Activated CD4-positive, alpha-beta T cell treated with anti-CD3 and anti-CD28 coated beads, Interleukin-2, amount 50 U/mL, for 24 hours (primary cell): ENCODE measurements at regions not wholly inside any gene's neighbourhood (a gene's known extent, or its start where the extent isn't known, plus 50 kb on each side); places are given as distances from the start of the nearest gene placed in this dataset.

Experiments
- DNase-seq, 2 donors: peaks; one replicate each; pipeline ENCODE4 v3.0.0-alpha.2; 2020; ENCODE audit warnings: low read depth in 1 of 2, low spot score in 1 of 2

- DNase-seq = no peak
Measured at GRCh38 chr10:56880606-56881005, 519.5 kb upstream of the ZWINT start.

- no peak for DNase-seq
Measured at GRCh38 chr10:56874950-56875349, 513.9 kb upstream of the ZWINT start.

- no peak for DNase-seq
Measured at GRCh38 chr10:56871160-56871668, 510.2 kb upstream of the ZWINT start.

- no peak for DNase-seq
Measured at GRCh38 chr10:56867236-56867635, 506.2 kb upstream of the ZWINT start.

GRCh38 chr10:56856569-56856968 lies 495.5 kb upstream of the ZWINT start:
- DNase-seq = no peak

GRCh38 chr10:56844978-56845529 lies 484.0 kb upstream of the ZWINT start:
- no peak for DNase-seq

- DNase-seq = no peak
Measured at GRCh38 chr10:56836659-56837058, 475.6 kb upstream of the ZWINT start.

GRCh38 chr10:56831681-56832080 lies 470.6 kb upstream of the ZWINT start:
- DNase-seq = no peak

- no peak for DNase-seq
Measured at GRCh38 chr10:56823849-56824248, 462.8 kb upstream of the ZWINT start.

- no peak for DNase-seq
Measured at GRCh38 chr10:56805022-56805421, 444.0 kb upstream of the ZWINT start.

- DNase-seq = no peak
Measured at GRCh38 chr10:56785292-56785691, 424.2 kb upstream of the ZWINT start.

- DNase-seq = no peak
Measured at GRCh38 chr10:56782503-56782902, 421.4 kb upstream of the ZWINT start.

- DNase-seq = no peak
Measured at GRCh38 chr10:56771343-56771742, 410.3 kb upstream of the ZWINT start.

GRCh38 chr10:56763090-56763489 lies 402.0 kb upstream of the ZWINT start:
- no peak for DNase-seq

- no peak for DNase-seq
Measured at GRCh38 chr10:56745490-56745889, 384.4 kb upstream of the ZWINT start.

- DNase-seq = no peak
Measured at GRCh38 chr10:56728349-56728748, 367.3 kb upstream of the ZWINT start.

- no peak for DNase-seq
Measured at GRCh38 chr10:56722912-56723311, 361.9 kb upstream of the ZWINT start.

GRCh38 chr10:56715262-56715661 lies 354.2 kb upstream of the ZWINT start:
- DNase-seq = no peak

- DNase-seq = no peak
Measured at GRCh38 chr10:56698506-56698905, 337.4 kb upstream of the ZWINT start.

- DNase-seq = no peak
Measured at GRCh38 chr10:56679578-56679977, 318.5 kb upstream of the ZWINT start.

- DNase-seq = no peak
Measured at GRCh38 chr10:56662765-56663447, 301.8 kb upstream of the ZWINT start.

- DNase-seq = no peak
Measured at GRCh38 chr10:56653289-56653688, 292.2 kb upstream of the ZWINT start.
